ENCODE measurements at regions not wholly inside any gene's neighbourhood (a gene's known extent, or its start where the extent isn't known, plus 50 kb on each side); places are given as distances from the start of the nearest gene placed in this dataset.

DNA sequence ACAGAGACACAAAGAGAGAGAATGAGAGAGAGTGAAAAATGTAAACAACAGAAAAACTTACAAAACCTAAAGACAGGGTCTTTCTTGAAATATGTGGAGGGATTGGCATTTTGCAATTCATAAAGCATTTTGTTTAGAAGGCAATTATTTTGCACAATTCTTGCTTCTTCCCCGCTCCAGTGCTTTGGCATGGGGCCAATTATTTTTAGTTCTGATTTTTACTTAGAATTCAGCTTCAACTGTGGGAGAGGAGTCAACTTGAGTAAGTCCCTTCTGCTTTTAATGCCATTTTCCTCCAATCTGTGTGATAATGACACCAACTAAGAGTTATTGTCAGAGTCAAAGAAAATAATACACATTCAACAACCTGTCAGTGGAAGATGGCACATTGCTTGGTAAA is 1051.9 kb downstream of the NLGN4X start:
- TF ChIP-seq CTCF (IDR thresholded peaks at IDR 0.05) (no peak), ZFX (IDR thresholded peaks at IDR 0.05; ENCODE audit: borderline replicate concordance) (no peak)
